ENCODE measurements at regions not wholly inside any gene's neighbourhood (a gene's known extent, or its start where the extent isn't known, plus 50 kb on each side); places are given as distances from the start of the nearest gene placed in this dataset.

GRCh38 chr5:2029206-2029605 is 146.5 kb upstream of the IRX4 start:
- no peaks in the 10 kb centered on the region for H3K27me3 ChIP-seq (ENCODE audit: insufficient read depth)
- no peak overlapping the region for H3K4me2 ChIP-seq
- H3F3A ChIP-seq (replicated peaks; ENCODE audit: low read depth): no peaks in the 10 kb centered on the region
- H3K4me1 Mint-ChIP-seq: peaks cover 8% of the 10 kb centered on the region
- no peaks in the 10 kb centered on the region for H3K36me3 ChIP-seq (ENCODE audit: insufficient read depth)
- H3K4me1 ChIP-seq (ENCODE audit: insufficient read depth): no peaks in the 10 kb centered on the region
- DNase-seq (ENCODE audit: low spot score) (no peak), ATAC-seq (no peak)
- no peaks in the 10 kb centered on the region for H3K79me2 ChIP-seq (replicated peaks; ENCODE audit: insufficient read depth)
- H3K9me2 ChIP-seq (ENCODE audit: insufficient read depth): no peaks in the 10 kb centered on the region
- no peak overlapping the region for H3K27ac ChIP-seq (ENCODE audit: low read depth)
- H2AFZ ChIP-seq: no peak overlapping the region
- H3K36me3 Mint-ChIP-seq (ENCODE audit: low read depth): no peaks in the 10 kb centered on the region
- no peak for TF ChIP-seq EZH2phosphoT487 (IDR thresholded peaks at IDR 0.05; ENCODE audit: unreplicated experiment)
- no peak for TF ChIP-seq ZNF331 (CRISPR knock-in tag; IDR thresholded peaks at IDR 0.05; ENCODE audit: low read depth)
- no peak for TF ChIP-seq CTCF (conservative IDR thresholded peaks at IDR 0.05; ENCODE audit: low read depth in 2 of 2)
- no peak for TF ChIP-seq POLR2AphosphoS5 (IDR thresholded peaks at IDR 0.05; ENCODE audit: low read depth)
- TF ChIP-seq ZNF114 (CRISPR knock-in tag; IDR thresholded peaks at IDR 0.05): no peak
- no peak for TF ChIP-seq CREB1 (CRISPR knock-in tag; IDR thresholded peaks at IDR 0.05; ENCODE audit: low read depth)
- TF ChIP-seq, protein P1, sequence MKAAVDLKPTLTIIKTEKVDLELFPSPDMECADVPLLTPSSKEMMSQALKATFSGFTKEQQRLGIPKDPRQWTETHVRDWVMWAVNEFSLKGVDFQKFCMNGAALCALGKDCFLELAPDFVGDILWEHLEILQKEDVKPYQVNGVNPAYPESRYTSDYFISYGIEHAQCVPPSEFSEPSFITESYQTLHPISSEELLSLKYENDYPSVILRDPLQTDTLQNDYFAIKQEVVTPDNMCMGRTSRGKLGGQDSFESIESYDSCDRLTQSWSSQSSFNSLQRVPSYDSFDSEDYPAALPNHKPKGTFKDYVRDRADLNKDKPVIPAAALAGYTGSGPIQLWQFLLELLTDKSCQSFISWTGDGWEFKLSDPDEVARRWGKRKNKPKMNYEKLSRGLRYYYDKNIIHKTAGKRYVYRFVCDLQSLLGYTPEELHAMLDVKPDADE (IDR thresholded peaks at IDR 0.05): no peak
- TF ChIP-seq STAT1 (IDR thresholded peaks at IDR 0.05; ENCODE audit: unreplicated experiment): no peak
- no peak for TF ChIP-seq JUNB (IDR thresholded peaks at IDR 0.05; ENCODE audit: unreplicated experiment)
- TF ChIP-seq, protein P2, sequence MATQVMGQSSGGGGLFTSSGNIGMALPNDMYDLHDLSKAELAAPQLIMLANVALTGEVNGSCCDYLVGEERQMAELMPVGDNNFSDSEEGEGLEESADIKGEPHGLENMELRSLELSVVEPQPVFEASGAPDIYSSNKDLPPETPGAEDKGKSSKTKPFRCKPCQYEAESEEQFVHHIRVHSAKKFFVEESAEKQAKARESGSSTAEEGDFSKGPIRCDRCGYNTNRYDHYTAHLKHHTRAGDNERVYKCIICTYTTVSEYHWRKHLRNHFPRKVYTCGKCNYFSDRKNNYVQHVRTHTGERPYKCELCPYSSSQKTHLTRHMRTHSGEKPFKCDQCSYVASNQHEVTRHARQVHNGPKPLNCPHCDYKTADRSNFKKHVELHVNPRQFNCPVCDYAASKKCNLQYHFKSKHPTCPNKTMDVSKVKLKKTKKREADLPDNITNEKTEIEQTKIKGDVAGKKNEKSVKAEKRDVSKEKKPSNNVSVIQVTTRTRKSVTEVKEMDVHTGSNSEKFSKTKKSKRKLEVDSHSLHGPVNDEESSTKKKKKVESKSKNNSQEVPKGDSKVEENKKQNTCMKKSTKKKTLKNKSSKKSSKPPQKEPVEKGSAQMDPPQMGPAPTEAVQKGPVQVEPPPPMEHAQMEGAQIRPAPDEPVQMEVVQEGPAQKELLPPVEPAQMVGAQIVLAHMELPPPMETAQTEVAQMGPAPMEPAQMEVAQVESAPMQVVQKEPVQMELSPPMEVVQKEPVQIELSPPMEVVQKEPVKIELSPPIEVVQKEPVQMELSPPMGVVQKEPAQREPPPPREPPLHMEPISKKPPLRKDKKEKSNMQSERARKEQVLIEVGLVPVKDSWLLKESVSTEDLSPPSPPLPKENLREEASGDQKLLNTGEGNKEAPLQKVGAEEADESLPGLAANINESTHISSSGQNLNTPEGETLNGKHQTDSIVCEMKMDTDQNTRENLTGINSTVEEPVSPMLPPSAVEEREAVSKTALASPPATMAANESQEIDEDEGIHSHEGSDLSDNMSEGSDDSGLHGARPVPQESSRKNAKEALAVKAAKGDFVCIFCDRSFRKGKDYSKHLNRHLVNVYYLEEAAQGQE (IDR thresholded peaks at IDR 0.05; ENCODE audit: unreplicated experiment): no peak
- no peak for TF ChIP-seq EZH2 (IDR thresholded peaks at IDR 0.05; ENCODE audit: low read depth, unreplicated experiment)
- no peak for TF ChIP-seq NANOG (IDR thresholded peaks at IDR 0.05; ENCODE audit: borderline replicate concordance)
- TF ChIP-seq, protein P3, sequence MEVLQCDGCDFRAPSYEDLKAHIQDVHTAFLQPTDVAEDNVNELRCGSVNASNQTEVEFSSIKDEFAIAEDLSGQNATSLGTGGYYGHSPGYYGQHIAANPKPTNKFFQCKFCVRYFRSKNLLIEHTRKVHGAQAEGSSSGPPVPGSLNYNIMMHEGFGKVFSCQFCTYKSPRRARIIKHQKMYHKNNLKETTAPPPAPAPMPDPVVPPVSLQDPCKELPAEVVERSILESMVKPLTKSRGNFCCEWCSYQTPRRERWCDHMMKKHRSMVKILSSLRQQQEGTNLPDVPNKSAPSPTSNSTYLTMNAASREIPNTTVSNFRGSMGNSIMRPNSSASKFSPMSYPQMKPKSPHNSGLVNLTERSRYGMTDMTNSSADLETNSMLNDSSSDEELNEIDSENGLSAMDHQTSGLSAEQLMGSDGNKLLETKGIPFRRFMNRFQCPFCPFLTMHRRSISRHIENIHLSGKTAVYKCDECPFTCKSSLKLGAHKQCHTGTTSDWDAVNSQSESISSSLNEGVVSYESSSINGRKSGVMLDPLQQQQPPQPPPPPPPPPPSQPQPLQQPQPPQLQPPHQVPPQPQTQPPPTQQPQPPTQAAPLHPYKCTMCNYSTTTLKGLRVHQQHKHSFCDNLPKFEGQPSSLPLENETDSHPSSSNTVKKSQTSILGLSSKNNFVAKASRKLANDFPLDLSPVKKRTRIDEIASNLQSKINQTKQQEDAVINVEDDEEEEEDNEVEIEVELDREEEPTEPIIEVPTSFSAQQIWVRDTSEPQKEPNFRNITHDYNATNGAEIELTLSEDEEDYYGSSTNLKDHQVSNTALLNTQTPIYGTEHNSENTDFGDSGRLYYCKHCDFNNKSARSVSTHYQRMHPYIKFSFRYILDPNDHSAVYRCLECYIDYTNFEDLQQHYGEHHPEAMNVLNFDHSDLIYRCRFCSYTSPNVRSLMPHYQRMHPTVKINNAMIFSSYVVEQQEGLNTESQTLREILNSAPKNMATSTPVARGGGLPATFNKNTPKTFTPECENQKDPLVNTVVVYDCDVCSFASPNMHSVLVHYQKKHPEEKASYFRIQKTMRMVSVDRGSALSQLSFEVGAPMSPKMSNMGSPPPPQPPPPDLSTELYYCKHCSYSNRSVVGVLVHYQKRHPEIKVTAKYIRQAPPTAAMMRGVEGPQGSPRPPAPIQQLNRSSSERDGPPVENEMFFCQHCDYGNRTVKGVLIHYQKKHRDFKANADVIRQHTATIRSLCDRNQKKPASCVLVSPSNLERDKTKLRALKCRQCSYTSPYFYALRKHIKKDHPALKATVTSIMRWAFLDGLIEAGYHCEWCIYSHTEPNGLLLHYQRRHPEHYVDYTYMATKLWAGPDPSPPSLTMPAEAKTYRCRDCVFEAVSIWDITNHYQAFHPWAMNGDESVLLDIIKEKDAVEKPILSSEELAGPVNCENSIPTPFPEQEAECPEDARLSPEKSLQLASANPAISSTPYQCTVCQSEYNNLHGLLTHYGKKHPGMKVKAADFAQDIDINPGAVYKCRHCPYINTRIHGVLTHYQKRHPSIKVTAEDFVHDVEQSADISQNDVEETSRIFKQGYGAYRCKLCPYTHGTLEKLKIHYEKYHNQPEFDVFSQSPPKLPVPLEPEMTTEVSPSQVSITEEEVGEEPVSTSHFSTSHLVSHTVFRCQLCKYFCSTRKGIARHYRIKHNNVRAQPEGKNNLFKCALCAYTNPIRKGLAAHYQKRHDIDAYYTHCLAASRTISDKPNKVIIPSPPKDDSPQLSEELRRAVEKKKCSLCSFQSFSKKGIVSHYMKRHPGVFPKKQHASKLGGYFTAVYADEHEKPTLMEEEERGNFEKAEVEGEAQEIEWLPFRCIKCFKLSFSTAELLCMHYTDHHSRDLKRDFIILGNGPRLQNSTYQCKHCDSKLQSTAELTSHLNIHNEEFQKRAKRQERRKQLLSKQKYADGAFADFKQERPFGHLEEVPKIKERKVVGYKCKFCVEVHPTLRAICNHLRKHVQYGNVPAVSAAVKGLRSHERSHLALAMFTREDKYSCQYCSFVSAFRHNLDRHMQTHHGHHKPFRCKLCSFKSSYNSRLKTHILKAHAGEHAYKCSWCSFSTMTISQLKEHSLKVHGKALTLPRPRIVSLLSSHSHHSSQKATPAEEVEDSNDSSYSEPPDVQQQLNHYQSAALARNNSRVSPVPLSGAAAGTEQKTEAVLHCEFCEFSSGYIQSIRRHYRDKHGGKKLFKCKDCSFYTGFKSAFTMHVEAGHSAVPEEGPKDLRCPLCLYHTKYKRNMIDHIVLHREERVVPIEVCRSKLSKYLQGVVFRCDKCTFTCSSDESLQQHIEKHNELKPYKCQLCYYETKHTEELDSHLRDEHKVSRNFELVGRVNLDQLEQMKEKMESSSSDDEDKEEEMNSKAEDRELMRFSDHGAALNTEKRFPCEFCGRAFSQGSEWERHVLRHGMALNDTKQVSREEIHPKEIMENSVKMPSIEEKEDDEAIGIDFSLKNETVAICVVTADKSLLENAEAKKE (CRISPR knock-in tag; IDR thresholded peaks at IDR 0.05): no peak
- H3K4me3 Mint-ChIP-seq: no peak overlapping the region
- H4K20me1 ChIP-seq (replicated peaks; ENCODE audit: insufficient read depth): no peaks in the 10 kb centered on the region
- H3K27me3 Mint-ChIP-seq (ENCODE audit: insufficient read depth, low read depth, poor library complexity): peaks cover 5% of the 10 kb centered on the region
- H3K4me3 ChIP-seq: no peak overlapping the region
- H3K9me3 Mint-ChIP-seq: peaks cover 10% of the 10 kb centered on the region; the same call in 1 of the 3 replicates
- no peak overlapping the region for H3K27ac Mint-ChIP-seq

All from GM23338 (cell line).